H1 (cell line): ENCODE measurements at regions not wholly inside any gene's neighbourhood (a gene's known extent, or its start where the extent isn't known, plus 50 kb on each side); places are given as distances from the start of the nearest gene placed in this dataset.
"Not testable (repeated sequence)": the region's sequence is repeated elsewhere in the genome, so short reads cannot be mapped to it uniquely, and the experiment has no call there.

ENCODE experiments used
- CTCF ChIA-PET: fragments of 300-600 bp; sonication (Branson Sonifier 250); formaldehyde crosslinking; loops from one replicate; lab custom pipeline; 2021; ENCODE audit not compliant: partially characterized antibody; lab: Charles Lee
- POLR2A ChIA-PET: fragments of 300-600 bp; sonication (Branson Sonifier 250); formaldehyde crosslinking; loops from one replicate; lab custom pipeline; 2021; ENCODE audit warnings: inconsistent platforms; ENCODE audit not compliant: partially characterized antibody; lab: Charles Lee
- DNase-seq, 2 experiments: peaks; one replicate each; pipeline versions ENCODE4 v3.0.0 to v3.0.0-alpha.2; 2010 to 2022; ENCODE audit warnings: low spot score in 2 of 2, low read depth in 1 of 2, mixed read lengths in 1 of 2
- FAIRE-seq: peaks from 2 replicates; lab custom pipeline; 2011; peaks lifted over from hg19 to GRCh38; lab: Jason Lieb, UNC
- H2AFZ ChIP-seq: 2 replicates; pipeline ENCODE4 v1.8.1; 2012; ENCODE audit warnings: low read length, inconsistent platforms
- H2AK5ac ChIP-seq: 2 replicates; pipeline ENCODE4 v1.6.1; 2013; ENCODE audit warnings: low read depth, low read length
- H2BK120ac ChIP-seq: replicated peaks from 2 replicates; pipeline ENCODE3; 2013; ENCODE audit warnings: low read depth, low read length, inconsistent platforms
- H2BK12ac ChIP-seq: 2 replicates; pipeline ENCODE4 v1.6.1; 2013; ENCODE audit warnings: low read depth, low read length
- H2BK15ac ChIP-seq: 2 replicates; pipeline ENCODE4 v1.6.1; 2013; ENCODE audit warnings: low read length
- H2BK20ac ChIP-seq: 2 replicates; pipeline ENCODE4 v1.6.1; 2013; ENCODE audit warnings: low read length
- H2BK5ac ChIP-seq: 2 replicates; pipeline ENCODE4 v1.6.1; 2013; ENCODE audit warnings: low read depth, low read length
- H3K14ac ChIP-seq: 2 replicates; pipeline ENCODE4 v1.6.1; 2013; ENCODE audit warnings: inconsistent platforms; ENCODE audit not compliant: insufficient read length
- H3K18ac ChIP-seq: 2 replicates; pipeline ENCODE4 v1.6.1; 2013; ENCODE audit warnings: low read length; ENCODE audit errors: extremely low read depth
- H3K23ac ChIP-seq: 2 replicates; pipeline ENCODE4 v1.6.1; 2013; ENCODE audit warnings: inconsistent platforms; ENCODE audit not compliant: insufficient read length
- H3K23me2 ChIP-seq: 2 replicates; pipeline ENCODE4 v1.6.1; 2013; ENCODE audit warnings: low read depth, low read length
- H3K27ac ChIP-seq: 2 replicates; pipeline ENCODE4 v1.6.1; 2011; ENCODE audit warnings: low read depth, low read length, inconsistent platforms
- H3K27me3 ChIP-seq, 4 experiments: replicated peaks in 1 of 4; 1 replicate in 1 of 4; 2 replicates in 3 of 4; pipeline versions ENCODE4 v1.6.1 to v1.8.1; 2011 to 2013; ENCODE audit warnings: low read length in 3 of 4, mild to moderate bottlenecking in 3 of 4, inconsistent platforms in 2 of 4, mixed read lengths in 2 of 4, moderate library complexity in 1 of 4; ENCODE audit not compliant: control insufficient read depth in 3 of 4, insufficient read depth in 3 of 4; ENCODE audit errors: extremely low read depth in 1 of 4
- H3K36me3 ChIP-seq, 4 experiments: 2 replicates each; pipeline versions ENCODE4 v1.6.1 to v1.8.1; 2011 to 2013; ENCODE audit warnings: mild to moderate bottlenecking in 4 of 4, low read length in 3 of 4, moderate library complexity in 2 of 4, control low read depth in 1 of 4, inconsistent platforms in 1 of 4; ENCODE audit not compliant: insufficient read depth in 4 of 4, control insufficient read depth in 2 of 4
- H3K4ac ChIP-seq: replicated peaks from 2 replicates; pipeline ENCODE3; 2013; ENCODE audit warnings: low read length, low read depth, mixed read lengths, inconsistent platforms; ENCODE audit not compliant: insufficient read length
- H3K4me1 ChIP-seq, 4 experiments: replicated peaks in 1 of 4; 1 replicate in 1 of 4; 2 replicates in 3 of 4; pipeline versions ENCODE4 v1.6.1 to v1.8.1; 2011 to 2013; ENCODE audit warnings: low read length in 3 of 4, inconsistent platforms in 2 of 4, mixed read lengths in 1 of 4; ENCODE audit not compliant: insufficient read depth in 4 of 4, control insufficient read depth in 3 of 4
- H3K4me2 ChIP-seq, 2 experiments: 2 replicates each; pipeline versions ENCODE4 v1.6.1 to v1.8.1; 2011 to 2013; ENCODE audit warnings: low read depth in 2 of 2, low read length in 2 of 2, control low read depth in 1 of 2, inconsistent platforms in 1 of 2, mild to moderate bottlenecking in 1 of 2; ENCODE audit not compliant: insufficient read depth in 1 of 2
- H3K4me3 ChIP-seq, 4 experiments: fragments of 200-600, 300-600 bp in 1 of 4; sonication (generic), shearing (Covaris generic), sonication (Bioruptor Twin) in 1 of 4; 2 replicates each; pipeline versions ENCODE4 v1.5.1 to v1.8.1; 2011 to 2016; ENCODE audit warnings: low read length in 4 of 4, low read depth in 3 of 4, control low read depth in 2 of 4, inconsistent platforms in 2 of 4, mild to moderate bottlenecking in 2 of 4, mixed read lengths in 1 of 4, moderate library complexity in 1 of 4; ENCODE audit not compliant: insufficient read depth in 2 of 4; ENCODE audit errors: extremely low read depth in 1 of 4
- H3K56ac ChIP-seq: replicated peaks from 2 replicates; pipeline ENCODE3; 2013; ENCODE audit warnings: low read depth, mild to moderate bottlenecking, mixed read lengths, low read length, inconsistent platforms; ENCODE audit not compliant: insufficient read length
- H3K79me1 ChIP-seq: 2 replicates; pipeline ENCODE4 v1.6.1; 2013; ENCODE audit warnings: low read depth, low read length, control low read depth
- H3K79me2 ChIP-seq, 2 experiments: 2 replicates each; pipeline versions ENCODE4 v1.6.1 to v1.8.1; 2012 to 2013; ENCODE audit warnings: low read length in 2 of 2, mild to moderate bottlenecking in 2 of 2, inconsistent platforms in 1 of 2; ENCODE audit not compliant: insufficient read depth in 2 of 2, control insufficient read depth in 1 of 2
- H3K9ac ChIP-seq, 4 experiments: replicated peaks in 1 of 4; 1 replicate in 1 of 4; 2 replicates in 3 of 4; pipeline versions ENCODE4 v1.6.1 to v1.8.1; 2011 to 2013; ENCODE audit warnings: low read depth in 3 of 4, low read length in 3 of 4, control low read depth in 2 of 4, mild to moderate bottlenecking in 2 of 4, moderate library complexity in 2 of 4, inconsistent platforms in 1 of 4; ENCODE audit errors: extremely low read depth in 1 of 4
- H3K9me3 ChIP-seq, 2 experiments: 2 replicates each; pipeline versions ENCODE4 v1.6.1 to v1.8.1; 2012 to 2013; ENCODE audit warnings: mild to moderate bottlenecking in 2 of 2, moderate library complexity in 2 of 2, control low read depth in 1 of 2, inconsistent platforms in 1 of 2, low read depth in 1 of 2, low read length in 1 of 2, mixed read lengths in 1 of 2; ENCODE audit not compliant: insufficient read depth in 2 of 2
- H4K20me1 ChIP-seq, 2 experiments: replicated peaks in 1 of 2; 2 replicates each; pipeline versions ENCODE3 to v1.8.1; 2011 to 2013; ENCODE audit warnings: inconsistent platforms in 2 of 2, low read length in 2 of 2, mild to moderate bottlenecking in 1 of 2; ENCODE audit not compliant: insufficient read depth in 2 of 2, control insufficient read depth in 1 of 2
- H4K5ac ChIP-seq: 2 replicates; pipeline ENCODE4 v1.6.1; 2013; ENCODE audit warnings: low read length, low read depth, mixed read lengths, inconsistent platforms; ENCODE audit not compliant: insufficient read length
- H4K8ac ChIP-seq: 2 replicates; pipeline ENCODE4 v1.8.0; 2013; ENCODE audit warnings: mild to moderate bottlenecking, moderate library complexity, low read length, inconsistent platforms; ENCODE audit not compliant: insufficient read depth; ENCODE audit errors: extremely low read depth
- H4K91ac ChIP-seq: replicated peaks from 2 replicates; pipeline ENCODE3; 2013; ENCODE audit warnings: low read length, mixed read lengths, inconsistent platforms; ENCODE audit not compliant: insufficient read length
- WGBS, 2 experiments: shearing (Covaris generic) in 1 of 2; methylation state at CpG; one replicate each; pipeline versions ENCODE4 v1.1.6 to v1.1.7; 2013 to 2015; ENCODE audit warnings: low lambda C conversion rate in 2 of 2, mixed read lengths in 2 of 2, inconsistent platforms in 1 of 2, low coverage in 1 of 2, missing lambda C conversion rate in 1 of 2; ENCODE audit not compliant: insufficient replicate concordance in 2 of 2, insufficient coverage in 1 of 2, insufficient read length in 1 of 2; ENCODE audit errors: extremely low coverage in 1 of 2, missing lambda C conversion rate in 1 of 2; 5-methylcytosine and 5-hydroxymethylcytosine counted together

DNA sequence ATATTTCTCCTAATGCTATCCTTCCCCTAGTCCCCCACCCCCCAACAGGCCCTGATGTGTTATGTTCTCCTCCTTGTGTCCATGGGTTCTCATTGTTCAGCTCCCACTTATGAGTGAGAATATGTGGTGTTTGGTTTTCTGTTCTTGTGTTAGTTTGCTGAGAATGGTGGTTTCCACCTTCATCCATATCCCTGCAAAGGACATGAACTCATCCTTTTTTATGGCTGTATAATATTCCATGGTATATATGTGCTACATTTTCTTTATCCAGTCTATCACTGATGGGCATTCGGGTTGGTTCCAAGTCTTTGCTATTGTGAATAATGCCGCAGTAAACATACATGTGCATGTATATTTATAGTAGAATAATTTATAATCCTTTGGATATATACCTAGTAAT, 62.4 kb upstream of the KLF14 start:
- WGBS, 2 experiments: 97% methylated on average over 2 of the region's 2 CpGs; no CpG with 5 or more reads in 1 of the 2 experiments
- H2AFZ ChIP-seq, DNase-seq: not testable (repeated sequence)

More for the DNA sequence above, 62.4 kb upstream of the KLF14 start:
- POLR2A ChIA-PET, H2AK5ac ChIP-seq, H2BK12ac ChIP-seq, H3K4me3 ChIP-seq, H3K23ac ChIP-seq, H2BK5ac ChIP-seq, H4K8ac ChIP-seq, H2BK120ac ChIP-seq, H3K79me2 ChIP-seq, H3K9me3 ChIP-seq, H3K14ac ChIP-seq, H3K4me2 ChIP-seq, H4K20me1 ChIP-seq, H2BK20ac ChIP-seq, H3K27ac ChIP-seq, H3K79me1 ChIP-seq, H3K18ac ChIP-seq, H3K4me1 ChIP-seq, H3K36me3 ChIP-seq, H3K27me3 ChIP-seq, FAIRE-seq, H4K91ac ChIP-seq, H3K4ac ChIP-seq, H2BK15ac ChIP-seq, H4K5ac ChIP-seq, H3K9ac ChIP-seq, H3K56ac ChIP-seq, H3K23me2 ChIP-seq: not testable (repeated sequence)
- CTCF ChIA-PET: interaction anchor here (0.7 kb wide), 1 partner anchor 732 kb away, joined by 6 read pairs; no protein-coding TSS in a partner anchor
